ENCODE measurements at regions not wholly inside any gene's neighbourhood (a gene's known extent, or its start where the extent isn't known, plus 50 kb on each side); places are given as distances from the start of the nearest gene placed in this dataset.

DNA sequence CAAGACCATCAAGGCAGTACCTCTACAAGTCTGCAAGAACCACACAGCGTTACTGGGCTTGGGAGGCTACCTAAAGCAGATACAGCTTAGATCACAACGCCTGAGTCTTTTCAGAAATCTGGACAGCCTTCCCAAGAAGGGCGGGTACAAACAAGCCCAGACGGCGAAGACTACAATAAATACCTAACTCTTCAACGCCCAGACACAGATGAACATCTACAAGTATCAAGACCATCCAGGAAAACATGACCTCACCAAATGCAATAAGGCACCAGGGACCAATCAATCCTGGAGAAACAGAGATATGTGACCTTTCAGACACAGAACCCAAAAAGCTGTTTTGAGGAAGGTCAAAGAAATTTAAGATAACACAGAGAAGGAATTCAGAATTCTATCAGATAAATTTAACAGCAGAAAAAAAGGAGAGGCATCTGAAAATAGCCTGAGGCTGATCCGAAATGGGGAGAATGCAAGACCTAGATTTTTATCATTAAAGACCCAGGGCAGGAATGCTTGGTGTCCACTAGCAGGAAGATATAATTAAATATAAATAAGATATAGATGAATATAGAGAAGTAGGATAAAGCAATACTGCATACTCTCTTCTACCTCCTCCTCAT lies 131.7 kb upstream of the COL21A1 start:
- no peak for DNase-seq (ENCODE audit: low read depth in 4 of 4, low spot score in 2 of 4)

DNA sequence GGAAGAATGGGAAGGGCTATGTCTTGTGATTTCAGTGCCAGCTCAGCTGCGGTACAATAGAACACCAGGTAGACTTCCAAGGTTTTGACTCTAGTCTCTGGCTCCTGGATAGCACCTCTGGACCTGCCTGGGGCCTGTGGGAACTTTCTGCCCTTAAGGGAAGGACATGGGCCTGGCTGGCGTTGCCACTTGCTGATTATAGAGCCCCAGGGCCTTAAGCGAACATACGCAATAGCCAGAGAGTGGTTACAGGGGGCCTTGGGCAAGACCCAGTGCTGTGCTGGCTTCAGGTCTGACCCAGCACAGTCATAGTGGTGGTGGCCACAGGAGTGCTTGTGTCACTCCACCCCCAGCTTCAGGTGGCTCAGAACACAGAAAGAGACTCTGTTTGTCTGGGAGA lies 131.1 kb upstream of the COL21A1 start:
- DNase-seq (ENCODE audit: low read depth in 4 of 4, low spot score in 2 of 4): no peak

DNA sequence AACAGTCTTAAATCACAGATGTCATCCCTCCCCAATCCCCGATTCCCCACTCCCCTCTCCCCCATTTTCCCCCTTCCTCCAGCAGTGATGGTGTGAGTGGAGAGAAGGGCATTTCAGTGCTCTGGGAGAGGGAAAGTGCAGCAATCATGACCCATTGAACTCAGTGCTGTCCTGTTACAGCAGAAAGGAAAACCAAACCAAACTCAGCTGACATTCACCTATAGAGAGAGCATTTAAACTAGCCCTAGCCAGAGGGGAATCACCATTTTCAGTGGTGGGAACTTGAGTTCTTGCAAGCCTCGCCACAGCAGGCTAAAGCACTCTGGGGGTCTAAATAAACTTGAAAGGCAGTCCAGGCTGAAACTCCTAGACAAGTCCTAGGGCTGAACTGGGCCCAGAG lies 129.9 kb upstream of the COL21A1 start:
- DNase-seq (ENCODE audit: low read depth in 4 of 4, low spot score in 2 of 4): no peak

DNA sequence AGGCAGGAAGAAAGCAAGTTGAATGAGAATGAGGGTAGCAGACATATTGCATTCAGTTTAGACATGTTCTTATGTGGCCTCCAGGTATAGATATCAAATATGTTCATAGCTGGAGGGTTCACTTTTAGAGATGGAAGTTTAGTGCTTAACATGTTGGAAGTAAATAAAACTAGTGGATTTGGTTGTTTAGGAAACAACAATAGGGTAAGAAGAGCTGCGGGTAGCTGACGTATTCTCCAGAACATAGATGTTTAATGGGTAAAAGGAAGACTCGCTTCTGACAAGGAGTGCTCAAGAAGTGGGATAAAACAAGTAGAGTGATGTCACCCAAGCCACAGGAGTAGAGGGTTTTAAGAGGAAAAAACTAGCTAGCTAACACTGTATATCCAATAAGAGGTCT lies 128.4 kb upstream of the COL21A1 start:
- no peak for DNase-seq (ENCODE audit: low read depth in 4 of 4, low spot score in 2 of 4)

- no peak for DNase-seq (ENCODE audit: low read depth in 4 of 4, low spot score in 2 of 4)
Measured at GRCh38 chr6:56374841-56375369, 127.5 kb upstream of the COL21A1 start.

- DNase-seq (ENCODE audit: low read depth in 4 of 4, low spot score in 2 of 4): no peak
Measured at GRCh38 chr6:56372406-56372995, 125.1 kb upstream of the COL21A1 start.

- peak in 1 of 4 donors; percentile 56 for DNase-seq (ENCODE audit: low read depth in 4 of 4, low spot score in 2 of 4)
Measured at GRCh38 chr6:56370561-56371211, 123.3 kb upstream of the COL21A1 start.

GRCh38 chr6:56370127-56370540 lies 122.8 kb upstream of the COL21A1 start:
- no peak for DNase-seq (ENCODE audit: low read depth in 4 of 4, low spot score in 2 of 4)

DNA sequence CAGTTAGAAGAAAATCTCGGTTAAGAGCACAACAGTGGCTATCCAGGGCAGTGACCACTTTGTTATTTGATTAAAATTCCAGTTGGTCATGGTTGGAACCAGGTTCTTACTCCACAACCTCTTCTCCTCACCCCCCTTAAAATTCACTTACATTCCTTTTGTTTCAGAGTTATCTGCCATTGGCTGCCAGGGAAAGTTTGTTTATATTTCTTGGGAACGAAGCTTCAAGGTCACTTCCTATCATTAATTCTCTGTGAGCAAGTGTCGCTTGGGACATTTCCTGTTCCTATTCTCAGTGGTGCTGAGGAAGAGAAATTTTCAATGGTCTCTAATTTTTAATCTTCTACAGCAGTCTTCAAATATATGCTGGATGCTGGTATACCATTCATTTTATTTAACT lies 121.1 kb upstream of the COL21A1 start:
- no peak for DNase-seq (ENCODE audit: low read depth in 4 of 4, low spot score in 2 of 4)

GRCh38 chr6:56366141-56366852 lies 118.9 kb upstream of the COL21A1 start:
- no peak for DNase-seq (ENCODE audit: low read depth in 4 of 4, low spot score in 2 of 4)

GRCh38 chr6:56364827-56365339 lies 117.5 kb upstream of the COL21A1 start:
- no peak for DNase-seq (ENCODE audit: low read depth in 4 of 4, low spot score in 2 of 4)

DNA sequence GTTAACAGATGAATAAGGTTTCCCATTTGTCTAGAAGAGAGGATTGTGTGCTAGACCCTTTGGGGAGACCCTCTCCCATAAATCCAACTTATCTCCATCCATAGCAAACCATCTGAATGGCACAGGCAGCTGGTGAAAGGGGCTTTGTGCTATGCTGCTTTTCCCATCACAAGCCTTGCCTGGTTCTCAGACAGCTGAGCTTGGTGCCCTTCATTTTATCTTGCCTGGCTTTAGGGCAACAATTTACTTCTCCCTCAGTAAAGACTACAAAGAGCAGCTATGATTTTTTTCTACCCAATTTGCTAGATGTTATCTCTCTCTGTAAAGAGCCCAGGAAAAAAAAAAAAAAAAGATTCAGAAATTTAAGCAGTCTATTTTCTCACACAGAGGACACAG lies 117.0 kb upstream of the COL21A1 start:
- DNase-seq (ENCODE audit: low read depth in 4 of 4, low spot score in 2 of 4): no peak

DNA sequence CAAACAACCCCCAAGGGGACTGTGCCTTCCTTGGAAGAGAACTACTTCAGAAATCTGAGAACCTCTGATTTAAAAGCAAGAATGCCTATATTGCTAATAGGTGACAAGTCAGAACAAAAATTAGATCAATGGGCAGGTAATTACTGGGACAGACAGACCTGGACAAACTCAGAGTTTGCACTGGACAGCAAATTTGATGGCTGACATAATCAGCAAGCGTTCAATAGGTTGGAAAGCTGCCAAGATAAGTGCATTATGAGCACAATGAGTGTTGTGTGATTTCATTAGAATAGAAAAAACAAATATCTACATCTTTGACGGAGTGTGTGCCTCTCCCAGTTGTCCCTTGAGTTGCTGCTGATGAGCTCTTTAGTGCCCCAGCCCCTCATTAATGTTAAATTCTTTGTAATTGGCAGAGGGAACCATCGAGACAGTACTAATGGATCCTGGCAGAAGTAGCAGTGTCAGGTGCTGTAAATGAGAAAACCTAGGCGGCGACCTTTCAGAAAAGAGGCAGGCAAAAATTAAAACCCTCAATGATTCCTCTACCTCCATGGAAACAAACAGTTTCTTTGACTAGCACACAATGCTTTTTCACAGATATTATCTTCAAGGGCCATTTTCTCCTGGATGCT lies 116.5 kb upstream of the COL21A1 start:
- no peak for DNase-seq (ENCODE audit: low read depth in 4 of 4, low spot score in 2 of 4)

GRCh38 chr6:56361812-56362211 lies 114.4 kb upstream of the COL21A1 start:
- no peak for DNase-seq (ENCODE audit: low read depth in 4 of 4, low spot score in 2 of 4)

DNA sequence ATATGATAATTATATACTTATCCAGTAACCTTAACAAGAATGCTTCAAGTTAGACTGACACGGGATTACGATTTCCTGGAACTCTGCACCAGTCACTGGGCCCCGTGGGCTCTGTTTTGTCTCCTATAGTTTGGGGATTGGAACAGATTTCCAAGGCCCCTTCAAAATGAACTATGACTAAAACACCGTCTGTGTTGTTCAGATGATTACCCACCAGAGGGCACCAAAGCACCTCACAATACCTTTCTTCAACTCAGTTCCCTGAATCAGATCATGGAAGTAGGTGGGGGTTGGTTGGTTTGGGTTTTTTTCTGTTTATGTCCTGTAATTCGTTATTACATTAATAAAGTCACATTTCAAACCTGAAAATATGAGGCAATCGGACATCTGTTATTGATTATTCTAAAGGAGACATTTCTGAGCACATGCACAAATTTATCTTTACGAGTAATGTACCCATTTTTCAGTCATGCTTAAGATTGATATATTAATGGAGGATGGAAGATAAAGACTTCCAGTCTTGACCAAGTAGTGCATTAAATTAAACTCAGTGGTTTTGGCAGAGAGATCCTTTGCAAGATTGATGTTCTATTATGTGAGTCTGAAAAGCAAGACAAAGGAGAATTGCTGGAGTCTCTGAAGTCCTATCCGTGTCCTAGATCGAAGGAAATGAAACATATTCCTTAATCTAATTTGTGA lies 112.0 kb upstream of the COL21A1 start:
- DNase-seq (ENCODE audit: low read depth in 4 of 4, low spot score in 2 of 4): peak in 1 of 4 donors; percentile 72

GRCh38 chr6:56357616-56358373 lies 110.4 kb upstream of the COL21A1 start:
- DNase-seq (ENCODE audit: low read depth in 4 of 4, low spot score in 2 of 4): no peak

DNA sequence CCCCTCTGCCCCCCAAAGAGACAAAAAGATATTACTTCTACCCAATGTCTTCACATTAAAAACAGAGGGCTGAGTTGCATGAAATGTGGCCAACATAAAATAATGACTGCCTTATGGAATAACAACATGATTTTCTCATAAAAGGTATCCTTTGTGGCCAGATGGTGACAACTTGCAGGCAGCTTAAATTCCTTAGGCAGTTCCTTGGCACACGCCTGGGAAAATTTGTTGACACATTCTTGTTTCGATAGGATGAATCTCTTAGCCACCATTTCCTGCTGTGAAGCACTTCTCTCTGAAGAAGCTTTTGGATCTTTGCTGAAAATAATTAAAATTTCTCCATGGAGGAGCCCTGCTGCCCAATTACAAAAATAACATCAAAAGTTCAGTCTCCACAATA lies 109.0 kb upstream of the COL21A1 start:
- no peak for DNase-seq (ENCODE audit: low read depth in 4 of 4, low spot score in 2 of 4)

GRCh38 chr6:56353860-56354259 lies 106.5 kb upstream of the COL21A1 start:
- no peak for DNase-seq (ENCODE audit: low read depth in 4 of 4, low spot score in 2 of 4)

- no peak for DNase-seq (ENCODE audit: low read depth in 4 of 4, low spot score in 2 of 4)
Measured at GRCh38 chr6:56350628-56351260, 103.4 kb upstream of the COL21A1 start.

All from left renal cortex interstitium (tissue), 4 donors.